NCI-H1092 (cell line): ENCODE measurements at regions not wholly inside any gene's neighbourhood (a gene's known extent, or its start where the extent isn't known, plus 50 kb on each side); places are given as distances from the start of the nearest gene placed in this dataset.

Experiments used
- DNase-seq: peaks from one replicate; lab custom pipeline; 2025; lab: John Stamatoyannopoulos, UW

DNA sequence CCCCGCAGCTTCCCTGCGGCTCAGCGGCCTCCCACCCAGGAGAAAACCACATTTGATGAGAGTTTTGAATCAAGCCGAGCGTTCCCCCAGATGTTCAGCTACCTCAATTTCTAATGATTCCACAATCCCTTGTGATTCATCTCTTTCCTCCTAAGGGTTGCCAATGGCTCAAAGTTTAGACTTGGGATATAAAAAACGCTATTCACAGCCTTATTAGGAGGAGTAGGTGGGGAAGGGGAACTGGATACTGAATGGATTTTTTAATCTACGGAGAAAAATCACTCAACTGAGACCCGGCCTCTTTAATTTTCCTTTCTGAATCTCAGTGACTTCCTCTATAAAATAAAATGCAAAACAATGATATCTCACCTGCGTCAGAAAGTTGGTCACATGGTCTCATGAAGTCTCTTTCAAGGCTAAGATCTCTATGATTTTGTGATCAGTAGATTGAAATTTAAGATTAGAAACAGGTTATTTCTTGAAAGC is 192.6 kb upstream of the TCF4 start:
- DNase-seq, result no peak

DNA sequence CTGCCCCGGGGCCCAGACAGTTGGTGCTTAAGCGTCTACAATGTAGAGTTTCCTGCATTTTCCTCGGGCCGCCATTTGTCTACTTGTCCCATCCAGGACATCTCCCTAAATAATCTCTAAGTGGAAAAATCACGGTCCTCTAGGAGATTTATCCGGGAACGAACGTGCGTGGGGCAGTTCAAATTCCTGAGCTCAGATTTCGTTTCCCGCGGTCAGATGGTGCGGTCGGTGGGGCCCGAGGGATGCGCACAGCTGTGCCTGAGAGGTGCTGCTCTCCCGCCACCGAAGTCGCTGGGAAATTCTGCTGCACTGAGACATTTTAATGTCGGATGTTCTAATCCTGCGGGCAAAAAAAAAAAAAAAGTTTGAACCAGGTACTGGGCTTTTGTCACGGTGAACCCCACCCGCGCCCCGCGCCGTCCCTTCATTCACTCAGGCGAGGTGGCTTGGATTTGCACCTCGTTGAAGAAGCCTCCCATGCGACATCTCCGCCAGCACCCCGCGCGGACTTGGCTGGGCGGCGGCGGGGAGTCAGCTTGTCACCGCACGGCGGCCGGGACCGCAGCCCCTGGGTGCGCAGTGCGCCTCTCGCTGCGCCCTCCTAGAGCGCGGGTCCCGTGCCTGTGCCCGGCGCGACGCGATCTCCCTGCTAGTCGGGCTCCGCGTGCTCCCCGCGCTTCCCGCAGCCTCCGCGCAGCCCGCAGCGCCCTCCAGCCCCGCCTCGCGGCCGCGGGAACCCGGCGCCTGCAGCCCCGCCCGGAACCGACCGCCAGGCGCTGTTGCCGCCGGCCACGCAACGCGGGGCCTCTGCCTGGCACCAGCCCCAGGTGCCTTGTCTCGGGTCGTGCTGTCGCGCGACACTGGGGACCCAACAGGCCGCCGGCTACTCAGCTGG is 191.9 kb upstream of the TCF4 start:
- DNase-seq, result no peak

DNA sequence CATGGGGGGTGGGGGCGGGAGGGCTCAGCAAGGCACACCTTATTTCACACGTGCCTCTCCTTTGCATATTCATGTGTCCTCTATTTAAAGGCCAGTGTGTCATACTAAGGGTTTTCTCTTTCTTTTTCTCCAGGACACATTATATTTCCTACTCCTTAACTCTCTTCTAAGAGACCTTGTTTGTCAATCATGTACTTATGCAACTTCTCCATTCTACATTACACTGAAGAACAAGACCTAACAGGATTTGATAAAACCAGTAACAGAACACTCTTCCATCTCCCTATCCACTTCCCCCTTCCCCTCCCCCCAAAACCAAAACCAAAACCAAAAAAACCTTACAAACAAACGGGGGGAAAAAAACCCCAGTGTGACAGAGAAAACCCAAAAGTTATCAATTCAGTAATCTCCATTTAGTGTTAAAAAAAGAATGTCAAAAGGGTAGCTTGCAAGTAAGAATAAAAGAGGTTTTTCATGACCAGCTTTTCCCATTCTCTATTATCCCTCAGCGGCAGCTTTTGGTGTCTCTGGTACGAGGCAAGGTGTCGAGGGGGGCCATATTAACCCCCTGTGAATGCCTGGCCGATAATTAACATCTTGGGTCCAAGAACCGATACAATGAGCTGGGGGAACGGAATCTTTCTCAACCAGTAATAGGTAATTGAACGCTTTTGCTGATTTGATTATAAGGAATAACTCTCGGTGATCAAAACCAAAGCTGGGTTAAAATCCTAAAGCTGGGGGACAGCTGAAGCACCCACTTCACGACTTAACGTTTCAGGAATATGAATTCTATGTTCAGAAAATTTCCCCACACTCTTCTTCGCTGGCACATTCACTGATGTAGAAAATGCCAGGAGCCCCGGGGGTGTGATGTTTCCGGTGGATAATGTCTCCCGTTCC is 191.0 kb upstream of the TCF4 start:
- no peak for DNase-seq

DNA sequence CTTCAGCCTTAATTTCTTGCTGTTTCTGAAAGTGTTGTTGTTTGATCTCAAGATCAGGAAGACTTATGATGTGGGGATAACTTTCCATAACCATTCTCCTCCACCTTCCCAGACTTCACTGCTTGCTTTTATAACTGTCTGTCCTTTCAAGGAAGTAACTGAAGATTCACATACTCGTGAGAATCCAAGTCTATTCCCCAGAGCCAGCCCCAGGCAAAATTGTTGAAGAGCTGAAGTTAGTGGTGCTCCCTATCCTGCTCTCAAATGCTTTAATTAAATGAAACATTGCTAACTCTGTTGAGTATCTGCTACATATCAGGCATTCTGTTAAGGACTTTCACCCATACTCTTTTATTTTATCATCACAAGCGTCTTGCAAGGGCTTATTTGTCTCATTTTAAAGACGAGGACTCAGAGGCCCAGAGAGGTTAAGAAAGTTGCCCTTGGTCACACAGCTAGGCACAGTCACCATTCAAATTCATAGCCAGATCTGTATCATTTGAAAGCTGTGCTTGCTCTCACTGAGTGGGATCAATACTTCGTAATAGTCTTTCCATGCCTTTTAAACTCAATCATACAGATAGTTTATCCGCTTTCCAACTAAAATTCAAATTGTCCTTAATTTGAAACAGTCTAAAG is 189.8 kb upstream of the TCF4 start:
- DNase-seq, result no peak

DNA sequence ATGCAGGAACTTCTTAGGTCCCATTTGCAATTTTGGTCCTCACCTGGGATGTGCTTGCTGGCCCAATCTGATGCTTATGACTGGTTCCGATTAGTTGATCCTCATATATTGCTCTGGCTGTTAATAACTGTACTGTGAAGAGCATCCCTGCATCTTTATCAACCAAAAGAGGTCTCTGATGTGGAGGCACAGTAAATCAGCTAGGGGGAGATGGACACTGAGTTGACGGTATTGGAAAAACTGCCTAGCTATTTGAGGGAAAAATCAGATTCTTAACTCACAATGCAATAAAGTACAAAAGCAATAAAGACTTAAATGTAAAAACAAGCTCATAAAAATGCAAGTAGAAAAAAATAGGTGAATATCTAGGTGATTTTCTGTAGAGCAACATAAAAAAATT is 188.0 kb upstream of the TCF4 start:
- DNase-seq, result no peak

DNA sequence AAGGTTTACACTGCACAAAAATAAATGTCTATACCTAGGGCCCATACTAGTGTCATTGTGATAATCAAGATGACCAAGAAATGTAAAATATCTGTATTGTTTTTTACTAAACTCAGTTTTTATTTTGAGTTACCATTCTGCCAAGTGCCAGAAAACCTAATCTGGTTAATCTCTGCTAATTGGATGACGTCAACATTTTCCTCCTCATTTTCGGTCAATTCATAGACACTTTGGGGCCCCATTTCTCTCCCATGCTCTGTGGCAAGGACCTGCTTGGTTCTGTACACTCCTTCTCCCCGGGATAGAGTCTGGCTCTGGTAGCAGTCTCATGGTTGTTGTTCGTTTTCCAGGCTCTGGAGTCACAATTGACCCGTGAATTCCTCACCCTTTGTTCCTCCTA is 186.5 kb upstream of the TCF4 start:
- DNase-seq, result no peak

DNA sequence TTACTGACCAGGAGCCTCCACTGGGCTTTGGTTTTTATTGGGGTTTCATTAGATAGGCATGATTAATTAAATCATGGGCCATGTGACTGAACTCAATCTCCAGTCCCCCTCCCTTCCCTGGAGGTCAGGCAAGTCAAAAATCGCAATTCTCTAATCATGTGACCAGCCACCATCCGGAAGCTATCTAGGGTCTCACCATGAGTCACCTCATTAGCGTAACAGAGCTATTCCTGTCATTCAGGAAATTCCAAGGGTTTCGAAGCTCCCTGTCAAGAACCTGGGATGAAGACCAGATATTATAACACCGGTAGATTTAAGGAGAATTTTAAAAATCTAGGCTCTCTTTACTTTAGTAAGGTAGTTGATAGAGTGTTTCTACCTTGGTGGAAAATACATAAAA is 180.3 kb upstream of the TCF4 start:
- no peak for DNase-seq

DNA sequence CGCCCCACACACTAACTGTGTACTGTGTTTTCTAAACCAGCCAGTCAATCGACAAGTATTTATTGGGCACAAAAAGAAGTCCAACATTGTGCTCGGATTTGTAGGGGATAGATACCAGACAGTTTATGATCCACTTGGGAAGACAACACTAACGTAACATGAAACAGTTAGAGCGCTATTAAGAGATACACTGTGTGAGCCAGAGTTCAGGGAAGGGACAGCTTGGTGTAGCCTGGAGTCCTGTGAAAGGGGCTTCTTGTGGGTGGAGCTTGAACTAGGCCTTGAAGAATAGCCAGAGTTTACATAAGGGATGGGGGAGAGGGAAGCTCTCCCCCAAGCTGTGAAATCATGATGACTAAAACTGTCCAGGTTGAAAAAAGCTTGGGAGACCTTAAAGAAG is 176.4 kb upstream of the TCF4 start:
- no peak for DNase-seq

DNA sequence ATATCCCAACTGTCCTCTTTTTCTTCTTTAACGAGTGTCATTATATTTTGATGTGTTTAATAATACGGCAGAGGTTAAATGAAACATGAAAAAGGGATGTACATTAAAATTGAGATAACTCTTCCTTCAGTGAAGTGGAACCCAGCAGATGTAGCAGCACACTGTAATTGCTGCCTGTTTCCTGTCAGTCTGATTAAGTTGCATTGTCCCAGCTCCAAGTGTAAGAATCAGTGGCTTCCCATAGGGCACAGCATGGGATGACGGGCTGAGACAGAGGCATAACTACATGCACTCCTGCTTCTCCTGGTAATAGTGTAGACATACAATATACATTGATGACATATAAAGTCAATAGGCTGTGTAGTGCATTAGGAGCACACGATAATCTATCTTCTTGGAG is 175.8 kb upstream of the TCF4 start:
- DNase-seq, result no peak

DNA sequence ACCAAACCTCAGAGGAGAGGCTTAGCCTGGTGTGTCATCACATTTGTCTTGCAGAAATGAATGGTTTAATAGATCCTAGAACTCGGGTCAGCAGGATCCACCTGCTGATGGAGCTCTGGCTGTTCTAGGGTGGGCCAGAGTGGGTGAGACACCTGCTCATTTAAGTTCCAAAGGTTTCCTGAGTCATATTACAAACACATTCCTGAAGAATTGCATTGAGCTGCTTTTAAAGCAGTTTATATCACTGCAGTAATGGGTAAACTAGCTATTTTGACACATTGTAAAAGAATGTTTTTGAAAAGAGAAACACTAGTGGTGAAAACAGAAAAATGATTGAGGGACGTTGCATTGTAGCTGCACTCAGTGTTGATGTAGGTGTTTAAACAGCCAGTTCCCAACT is 175.3 kb upstream of the TCF4 start:
- DNase-seq, result no peak

DNA sequence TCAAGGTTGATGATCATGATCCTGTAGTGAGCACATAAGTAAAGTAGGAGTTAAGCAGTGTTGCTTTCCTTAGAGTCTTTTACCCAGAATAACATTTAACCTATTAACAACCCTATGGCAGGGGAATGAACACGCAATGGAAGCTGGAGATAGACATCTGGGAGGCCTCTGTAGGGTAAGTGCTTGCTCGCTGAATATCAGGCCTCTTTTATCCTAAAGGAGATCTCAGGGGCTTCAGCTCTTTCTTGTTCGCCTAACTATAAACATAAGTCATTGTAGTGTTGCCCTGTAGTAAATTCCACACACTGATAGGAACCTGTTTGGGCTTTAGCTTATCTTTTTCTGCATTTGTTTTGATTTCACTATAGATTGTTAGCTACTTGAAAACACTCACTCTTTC is 174.4 kb upstream of the TCF4 start:
- DNase-seq, result no peak

DNA sequence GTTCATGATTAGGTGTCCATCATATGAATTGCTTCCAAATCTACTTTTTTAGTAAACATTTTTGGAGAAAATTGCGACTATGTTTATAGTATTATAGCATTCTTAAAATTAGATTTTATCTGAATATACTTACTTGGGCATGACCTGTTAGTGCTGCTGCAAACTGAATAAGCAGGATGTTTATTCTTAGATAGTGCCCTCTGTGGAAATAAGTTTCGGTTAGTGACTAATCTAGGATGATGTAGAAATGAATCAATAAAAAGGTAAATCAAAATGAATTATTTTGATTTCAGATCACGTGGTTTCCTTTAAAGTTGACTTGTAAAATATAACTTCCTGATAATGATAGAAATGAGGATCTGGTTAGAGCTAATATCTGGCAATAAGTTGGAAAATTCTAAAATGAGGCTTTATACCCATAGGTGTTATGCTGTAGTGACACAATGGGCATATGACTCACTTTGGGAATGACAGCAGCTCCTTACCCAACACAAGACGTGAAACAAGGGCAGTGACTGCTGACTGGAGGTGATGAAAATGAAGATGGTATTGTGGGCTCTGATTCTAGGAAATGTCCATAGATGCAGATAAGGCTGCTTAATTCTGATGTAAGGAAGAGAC is 165.8 kb upstream of the TCF4 start:
- no peak for DNase-seq

DNA sequence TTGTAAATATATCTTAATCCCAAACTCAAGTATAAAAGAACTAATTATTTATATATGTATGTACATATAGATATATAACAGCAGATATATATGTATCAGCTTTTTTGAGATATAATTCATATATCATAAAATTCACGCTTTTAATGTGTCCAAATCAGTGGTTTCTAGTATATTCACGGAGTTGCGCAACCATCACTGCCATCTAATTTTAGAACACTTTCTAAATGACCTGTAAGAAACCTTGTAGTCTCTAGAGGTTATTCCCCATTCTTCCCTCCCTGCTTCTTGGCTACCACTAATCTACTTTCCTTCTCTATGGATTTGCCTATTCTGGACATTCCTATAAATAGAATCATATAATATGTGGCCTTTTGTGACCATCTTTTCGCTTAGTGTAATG is 163.5 kb upstream of the TCF4 start:
- DNase-seq, result no peak

DNA sequence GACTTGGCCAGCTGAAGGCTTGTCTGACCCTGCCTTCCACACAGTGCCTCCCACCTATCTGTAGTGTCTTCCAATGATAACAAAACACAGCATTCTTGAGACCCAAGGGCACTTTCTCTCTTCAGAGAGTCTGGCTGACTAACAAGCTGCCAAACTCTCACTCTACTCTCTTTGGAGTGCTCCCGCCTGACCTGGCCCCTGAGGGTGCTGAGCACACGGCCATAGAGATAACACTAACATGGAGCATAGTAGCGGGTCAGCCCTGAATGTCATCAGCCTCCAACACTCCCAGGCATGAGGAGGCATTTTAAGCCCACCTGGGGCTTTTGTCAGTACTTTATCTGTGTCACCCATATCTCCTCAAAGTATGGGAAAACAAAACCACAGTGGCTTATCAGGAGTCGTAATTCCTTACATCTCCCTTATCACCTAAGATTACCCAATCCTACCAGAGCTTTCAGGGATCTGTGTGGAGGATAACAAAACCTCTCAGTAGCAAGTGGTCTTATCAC is 160.3 kb upstream of the TCF4 start:
- no peak for DNase-seq

DNA sequence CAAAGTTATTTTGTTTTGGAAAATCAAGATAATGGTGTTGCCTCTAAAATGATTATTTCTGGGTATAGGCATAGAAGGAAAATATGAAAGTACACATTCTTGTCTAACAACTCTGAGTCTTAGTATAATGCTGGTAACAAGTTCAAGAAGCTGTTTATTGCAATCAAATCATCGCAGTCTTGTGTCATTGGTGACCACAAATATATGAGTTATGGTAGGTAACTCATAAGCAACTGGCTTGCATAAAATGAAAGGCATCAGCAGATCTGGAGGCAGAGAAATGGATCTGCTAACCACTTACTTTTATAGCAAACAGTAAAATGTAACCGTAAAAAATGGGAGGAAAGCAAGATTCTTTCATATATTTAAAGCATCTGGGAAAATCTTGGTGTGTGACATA is 156.2 kb upstream of the TCF4 start:
- DNase-seq, result no peak

DNA sequence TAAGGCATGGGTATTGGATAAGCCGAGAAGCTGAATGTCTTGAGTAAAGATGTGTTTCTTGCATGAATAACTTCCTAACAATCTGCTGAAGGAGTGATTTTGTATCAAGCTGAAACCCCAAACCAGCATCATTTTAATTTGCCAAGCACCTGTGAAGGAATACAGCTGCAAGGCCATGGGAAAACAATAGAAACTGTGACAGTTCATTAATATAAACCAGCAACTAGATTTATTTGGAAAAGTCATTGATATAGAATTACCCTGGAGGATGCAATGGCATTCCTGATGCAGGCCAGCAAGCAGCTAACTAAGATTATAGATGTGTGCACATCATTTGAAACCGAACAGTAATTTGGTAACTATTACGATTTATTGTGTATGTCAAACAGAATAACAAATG is 155.7 kb upstream of the TCF4 start:
- DNase-seq, result no peak

DNA sequence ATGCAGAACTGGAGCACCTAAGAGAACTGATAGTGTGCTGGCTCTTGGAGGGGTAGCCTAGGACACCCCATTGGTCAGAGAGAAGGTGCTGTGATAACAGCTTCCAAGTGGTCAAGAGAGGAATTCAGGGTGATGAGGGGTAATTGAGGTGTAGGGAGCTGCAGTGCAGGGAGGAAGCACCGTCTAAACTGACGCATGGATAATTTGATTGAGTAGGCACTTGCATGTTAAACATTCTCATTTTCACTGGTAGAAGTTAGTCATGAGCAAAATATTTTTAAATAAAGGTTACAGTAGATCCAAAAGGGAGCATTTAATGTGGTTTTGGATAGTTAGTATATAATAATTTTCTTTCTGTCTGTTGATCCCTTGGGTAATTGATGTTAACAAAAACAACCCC is 155.1 kb upstream of the TCF4 start:
- no peak for DNase-seq

DNA sequence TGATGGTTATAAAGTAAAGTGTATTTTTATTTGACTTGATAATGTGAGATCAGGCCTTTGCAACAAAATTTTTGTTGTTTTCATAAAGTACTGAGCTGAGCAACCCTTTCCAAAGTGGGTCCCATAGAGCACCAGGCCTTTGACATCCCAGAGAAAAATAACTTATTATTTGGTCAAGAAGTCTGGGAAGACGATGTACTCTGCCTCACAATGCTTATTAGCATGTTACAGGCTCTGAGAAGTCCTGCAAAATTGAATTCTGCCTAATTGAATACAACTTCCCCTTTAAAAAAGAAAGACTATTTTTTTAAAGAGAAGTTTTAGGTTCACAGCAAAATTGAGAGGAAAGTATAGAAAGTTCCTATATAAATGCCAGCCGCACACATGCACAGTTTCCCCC is 151.5 kb upstream of the TCF4 start:
- DNase-seq, result no peak

DNA sequence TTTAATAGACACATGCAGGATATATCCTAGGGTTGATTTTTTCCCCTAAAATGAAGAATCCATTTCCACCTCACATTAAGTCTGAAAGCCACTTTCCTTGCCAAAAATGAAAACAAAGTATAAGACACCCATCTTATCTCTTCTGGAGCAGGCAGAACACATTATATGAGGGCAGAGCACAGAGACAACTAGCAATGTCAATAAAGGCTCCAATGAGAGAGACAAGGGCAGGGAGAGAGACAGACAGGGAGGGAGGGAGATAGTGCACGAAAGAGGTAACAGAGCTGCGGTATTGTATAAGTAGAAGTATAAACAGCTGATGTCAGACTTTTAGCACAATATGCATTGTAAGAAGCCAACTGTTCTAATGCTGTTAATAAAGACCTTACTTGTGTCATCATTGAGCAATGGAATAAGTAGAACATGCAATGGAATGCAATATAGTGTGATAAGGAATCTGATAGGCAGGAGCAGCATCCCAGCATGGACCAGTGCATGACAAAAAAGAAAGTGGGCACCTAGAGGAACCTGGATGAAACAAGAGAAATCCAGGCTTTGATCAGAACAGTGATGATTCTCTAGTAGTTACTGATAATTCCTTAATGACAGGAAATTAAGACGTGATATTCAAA is 150.6 kb upstream of the TCF4 start:
- no peak for DNase-seq

DNA sequence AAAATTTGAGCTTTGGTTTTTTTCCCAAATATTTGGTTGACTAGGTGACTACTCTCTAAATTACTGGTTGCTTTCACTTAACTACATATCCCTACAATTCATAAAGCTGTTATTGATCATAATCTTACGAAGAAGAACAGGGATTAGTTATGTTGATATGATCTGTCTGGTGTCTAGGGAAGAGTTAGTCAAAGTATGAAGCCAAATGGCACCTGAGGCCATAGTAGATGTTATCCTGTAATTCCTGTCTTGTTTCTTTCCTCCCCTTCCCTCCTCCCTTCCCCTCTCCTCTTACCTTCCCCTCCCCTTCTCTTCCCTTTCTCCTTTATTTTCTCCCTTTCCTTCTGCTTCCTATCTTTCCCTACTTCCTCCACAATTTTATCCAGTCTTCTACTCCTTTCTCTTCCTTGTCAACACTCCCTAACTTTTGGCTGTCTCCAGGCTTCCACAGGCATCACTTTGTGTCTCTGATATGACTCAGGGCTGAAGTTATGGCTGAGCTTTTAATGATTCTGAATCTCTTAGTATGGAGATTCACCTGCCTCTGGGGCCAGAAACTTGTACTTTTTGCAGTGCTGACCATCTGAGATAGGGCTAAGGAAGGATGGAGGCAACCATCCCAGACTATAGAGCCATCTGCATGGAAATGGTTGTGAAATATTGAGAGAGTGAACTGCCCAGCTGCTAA is 149.9 kb upstream of the TCF4 start:
- no peak for DNase-seq

DNA sequence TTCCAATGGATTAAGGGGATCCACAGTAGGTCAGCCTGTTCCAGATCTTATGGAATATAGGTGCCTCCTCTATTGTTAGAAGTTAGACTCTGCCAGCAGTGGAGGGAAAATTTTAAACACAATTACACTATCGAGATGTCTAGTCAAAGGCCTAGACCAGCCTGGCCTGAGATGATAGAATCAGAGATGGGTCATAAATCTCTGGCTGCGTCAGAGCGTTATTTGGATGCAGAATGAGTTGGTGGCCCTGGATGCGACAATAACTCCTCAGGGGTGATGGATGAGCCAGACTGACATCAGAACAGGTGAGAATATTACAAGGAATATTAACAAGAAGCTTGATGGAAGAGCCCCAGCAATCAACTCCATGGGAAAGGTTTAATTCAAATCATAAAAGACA is 149.3 kb upstream of the TCF4 start:
- no peak for DNase-seq
